ENCODE measurements at regions not wholly inside any gene's neighbourhood (a gene's known extent, or its start where the extent isn't known, plus 50 kb on each side); places are given as distances from the start of the nearest gene placed in this dataset.

DNA sequence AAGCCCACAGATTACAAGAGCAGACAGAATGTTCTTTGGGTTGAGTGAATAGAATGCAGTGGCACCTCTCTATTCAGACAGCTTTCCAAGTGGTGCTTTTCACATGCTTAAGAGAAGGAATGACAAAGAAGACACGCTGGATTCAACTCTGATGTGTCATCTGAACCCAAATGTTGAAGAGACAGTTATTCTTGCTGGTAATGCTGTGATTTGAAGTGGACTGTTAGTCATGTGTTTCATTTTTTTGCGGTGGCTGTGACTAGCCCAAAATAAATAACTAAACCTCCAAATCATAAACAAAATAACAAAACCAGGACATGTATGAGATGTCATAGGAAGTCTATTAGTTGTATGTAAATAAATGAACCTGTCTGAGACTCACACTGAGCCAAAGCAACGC lies 391.8 kb upstream of the PRICKLE1 start:
- Histone ChIP-seq H3K27ac (no peak overlapping the region), H3K36me3 (no peaks in the 10 kb centered on the region), H3K27me3 (no peaks in the 10 kb centered on the region), H3K9me3 (no peaks in the 10 kb centered on the region), H3K4me3 (no peak overlapping the region), H3K4me1 (no peaks in the 10 kb centered on the region)
- TF ChIP-seq CTCF (IDR thresholded peaks at IDR 0.05) (no peak), POLR2A (IDR thresholded peaks at IDR 0.05) (no peak), EP300 (IDR thresholded peaks at IDR 0.05) (no peak)
- 89 to 92% methylated on average over 3 of the region's 3 CpGs for WGBS, 2 donors
- no peak for DNase-seq (ENCODE audit: low spot score in 2 of 2)

DNA sequence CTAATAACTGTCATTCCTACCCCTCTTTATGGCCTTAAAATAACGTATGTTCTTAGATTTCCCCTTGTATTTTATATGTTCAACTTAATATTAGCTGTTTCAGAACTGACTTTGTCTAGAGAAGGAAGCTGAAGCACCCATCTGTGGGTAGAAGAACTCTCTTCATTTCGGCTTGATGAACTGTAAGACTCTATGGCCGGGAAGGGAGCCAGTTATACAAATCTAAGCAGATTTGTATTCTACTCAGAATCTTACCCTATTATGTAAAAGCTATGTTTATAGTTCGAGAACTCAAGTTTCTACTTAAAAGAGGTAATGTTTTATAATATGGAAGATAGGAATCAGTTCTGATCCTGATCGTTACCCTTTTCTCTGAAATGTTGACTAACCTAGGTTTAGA lies 390.9 kb upstream of the PRICKLE1 start:
- H3K4me1 ChIP-seq, result no peaks in the 10 kb centered on the region
- no peak overlapping the region for H3K4me3 ChIP-seq
- no peaks in the 10 kb centered on the region for H3K9me3 ChIP-seq
- no peak overlapping the region for H3K27ac ChIP-seq
- no peaks in the 10 kb centered on the region for H3K36me3 ChIP-seq
- DNase-seq (ENCODE audit: low spot score in 2 of 2), result no peak
- WGBS, 2 donors, result 48 to 73% methylated on average over 5 of the region's 5 CpGs
- H3K27me3 ChIP-seq, result no peaks in the 10 kb centered on the region
- TF ChIP-seq CTCF (IDR thresholded peaks at IDR 0.05), result no peak
- no peak for TF ChIP-seq EP300 (IDR thresholded peaks at IDR 0.05)

GRCh38 chr12:42979746-42980145 lies 390.2 kb upstream of the PRICKLE1 start:
- no peak overlapping the region for H3K4me3 ChIP-seq
- H3K36me3 ChIP-seq, result no peaks in the 10 kb centered on the region
- no peaks in the 10 kb centered on the region for H3K4me1 ChIP-seq
- no peak for DNase-seq (ENCODE audit: low spot score in 2 of 2)
- no peak overlapping the region for H3K27ac ChIP-seq
- H3K27me3 ChIP-seq, result no peaks in the 10 kb centered on the region
- TF ChIP-seq CTCF (IDR thresholded peaks at IDR 0.05) (no peak), EP300 (IDR thresholded peaks at IDR 0.05) (no peak), POLR2A (IDR thresholded peaks at IDR 0.05) (no peak)
- no peaks in the 10 kb centered on the region for H3K9me3 ChIP-seq

- no peaks in the 10 kb centered on the region for H3K9me3 ChIP-seq
- H3K27me3 ChIP-seq, result no peaks in the 10 kb centered on the region
- TF ChIP-seq CTCF (IDR thresholded peaks at IDR 0.05), result no peak
- no peak for TF ChIP-seq EP300 (IDR thresholded peaks at IDR 0.05)
- no peak for TF ChIP-seq POLR2A (IDR thresholded peaks at IDR 0.05)
- no peak overlapping the region for H3K4me3 ChIP-seq
- no peak overlapping the region for H3K27ac ChIP-seq
- no peaks in the 10 kb centered on the region for H3K36me3 ChIP-seq
- DNase-seq (ENCODE audit: low spot score in 2 of 2), result no peak
- 41 to 53% methylated on average over 1 of the region's 1 CpG for WGBS, 2 donors
- no peaks in the 10 kb centered on the region for H3K4me1 ChIP-seq
Measured at GRCh38 chr12:42978708-42979107, 389.2 kb upstream of the PRICKLE1 start.

DNA sequence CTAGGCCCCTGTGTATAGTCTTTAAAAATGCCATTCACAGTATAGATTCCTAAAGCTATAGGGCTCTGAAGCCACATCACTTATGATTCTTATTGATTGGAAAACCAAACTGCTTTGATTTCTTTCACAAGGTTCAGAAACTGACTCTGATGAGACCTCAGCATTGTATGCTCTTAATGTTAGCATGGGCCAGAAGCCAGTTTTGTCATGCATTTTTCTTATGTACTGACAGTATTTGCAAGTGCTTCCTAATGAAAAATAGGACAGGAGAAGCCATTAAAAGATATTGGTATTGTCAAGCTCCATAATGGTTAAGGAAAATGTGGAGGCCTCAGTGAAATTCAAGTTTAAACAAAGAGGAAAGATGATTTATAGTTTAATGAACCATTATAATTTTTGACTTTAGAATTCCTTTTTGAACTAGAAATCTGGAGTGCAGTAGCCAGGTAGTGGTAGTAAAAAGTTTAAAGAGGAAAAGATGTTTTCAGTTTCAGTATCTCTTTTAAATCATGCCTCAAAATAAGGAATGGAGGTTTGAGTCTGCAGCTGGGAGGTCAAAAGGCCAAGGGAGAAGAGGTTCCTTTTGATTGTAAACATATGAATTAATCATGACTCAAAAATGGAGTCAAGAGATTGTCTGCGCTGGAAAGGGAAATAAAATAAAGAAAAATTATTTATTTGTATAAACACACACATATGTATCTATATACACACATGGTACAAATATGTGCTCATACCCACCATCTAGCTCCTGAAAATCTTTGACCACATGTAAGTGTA lies 388.1 kb upstream of the PRICKLE1 start:
- WGBS, 2 donors, result 0 to 41% methylated on average over 1 of the region's 1 CpG
- no peaks in the 10 kb centered on the region for H3K4me1 ChIP-seq
- no peak for DNase-seq (ENCODE audit: low spot score in 2 of 2)
- no peak overlapping the region for H3K27ac ChIP-seq
- no peaks in the 10 kb centered on the region for H3K9me3 ChIP-seq
- no peak overlapping the region for H3K4me3 ChIP-seq
- H3K36me3 ChIP-seq, result no peaks in the 10 kb centered on the region
- no peak for TF ChIP-seq POLR2A (IDR thresholded peaks at IDR 0.05)
- H3K27me3 ChIP-seq, result no peaks in the 10 kb centered on the region

- DNase-seq (ENCODE audit: low spot score in 2 of 2), result no peak
- Histone ChIP-seq H3K9me3 (peaks cover 0 to under 1% (median 0%) of the 10 kb centered on the region in 4 donors), H3K36me3 (no peaks in the 10 kb centered on the region), H3K4me3 (no peak overlapping the region), H3K27ac (no peak overlapping the region), H3K27me3 (no peaks in the 10 kb centered on the region), H3K4me1 (no peaks in the 10 kb centered on the region)
- TF ChIP-seq POLR2A (IDR thresholded peaks at IDR 0.05), result no peak
- no peak for TF ChIP-seq CTCF (IDR thresholded peaks at IDR 0.05)
- TF ChIP-seq EP300 (IDR thresholded peaks at IDR 0.05), result no peak
Measured at GRCh38 chr12:42976620-42977019, 387.1 kb upstream of the PRICKLE1 start.

Measured in tibial nerve (tissue), 4 donors.